GM21619 (cell line): ENCODE measurements at regions not wholly inside any gene's neighbourhood (a gene's known extent, or its start where the extent isn't known, plus 50 kb on each side); places are given as distances from the start of the nearest gene placed in this dataset.

Experiments
- ATAC-seq: cut with Tn5 transposase; IDR thresholded peaks from one replicate; pipeline ENCODE4 v1.9.1; 2021; ENCODE audit not compliant: unreplicated experiment

DNA sequence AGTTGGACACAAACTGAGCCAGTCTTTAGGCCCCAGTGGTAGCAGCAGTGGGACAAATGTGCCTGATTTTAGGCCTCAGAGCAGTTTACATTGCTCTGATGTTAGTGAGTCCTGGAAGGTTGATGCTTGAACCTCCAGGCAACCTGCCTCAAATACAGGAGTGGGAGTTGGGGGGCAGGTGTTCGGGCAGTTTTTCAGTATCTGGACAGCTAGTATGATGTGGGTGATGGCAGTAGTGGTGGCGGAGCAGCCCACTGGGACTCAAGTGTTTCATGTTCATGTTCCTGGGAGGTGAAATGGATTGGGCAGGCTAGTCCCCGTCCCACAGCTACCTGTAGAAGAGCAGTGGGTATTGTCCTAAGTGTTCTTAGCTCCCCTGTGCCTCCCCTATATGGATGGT, 857.8 kb downstream of the JRKL start:
- no peak for ATAC-seq

DNA sequence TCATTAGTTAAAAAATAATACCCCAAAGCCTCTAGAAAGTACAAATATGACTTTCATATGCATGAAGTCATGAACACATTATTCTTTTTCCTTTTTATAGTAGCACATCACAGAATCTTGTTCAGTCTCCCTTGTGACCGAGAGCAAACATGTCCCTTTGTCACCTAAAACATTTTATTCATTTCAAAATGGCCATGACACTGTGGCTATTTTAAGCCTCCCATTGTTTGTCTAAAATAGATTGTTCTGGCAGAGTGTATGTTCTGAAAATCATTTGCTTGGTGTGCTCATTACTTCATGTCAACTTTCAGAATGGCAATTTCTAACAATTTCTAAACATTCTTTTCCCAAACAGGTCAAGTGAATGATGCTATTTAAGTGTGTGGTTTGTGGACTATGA, 865.0 kb downstream of the JRKL start:
- no peak for ATAC-seq

DNA sequence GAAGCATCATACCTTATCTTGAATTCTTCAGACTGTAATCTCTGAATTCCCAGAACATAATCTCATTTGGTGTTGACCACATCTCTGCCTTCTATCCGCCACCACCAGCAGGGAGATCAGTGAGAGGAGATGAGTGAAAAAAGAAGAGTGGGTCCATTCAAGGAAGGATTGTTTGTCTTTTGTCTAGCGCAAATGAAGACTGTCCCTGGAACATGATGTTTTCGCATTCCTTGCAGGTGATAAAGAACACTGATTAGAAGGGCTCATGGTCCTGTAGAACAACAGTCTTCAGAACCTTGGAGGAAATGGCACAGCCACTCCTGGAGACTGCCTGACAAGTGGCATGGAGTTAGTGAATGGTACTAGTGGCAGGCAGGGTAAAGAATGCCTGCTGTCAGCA, 869.6 kb downstream of the JRKL start:
- ATAC-seq = no peak

DNA sequence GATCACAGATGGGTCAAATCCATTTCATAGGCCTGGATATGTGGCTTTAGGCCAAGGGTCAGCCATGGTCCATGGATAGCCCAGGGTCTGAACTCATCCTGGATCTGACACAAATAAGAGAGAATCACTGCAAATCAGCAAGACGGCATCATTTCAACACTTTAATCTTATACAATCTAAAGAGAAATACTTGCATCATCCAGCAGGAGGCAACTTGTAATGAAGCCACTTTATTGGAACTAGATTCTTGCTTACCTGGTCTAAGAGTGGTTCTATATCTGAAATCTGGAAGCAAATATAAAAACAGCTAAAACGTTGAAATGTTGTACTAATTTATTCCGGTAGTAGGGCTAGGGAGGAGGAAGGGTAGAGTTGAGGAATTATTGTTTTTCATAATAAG, 870.1 kb downstream of the JRKL start:
- ATAC-seq = no peak

DNA sequence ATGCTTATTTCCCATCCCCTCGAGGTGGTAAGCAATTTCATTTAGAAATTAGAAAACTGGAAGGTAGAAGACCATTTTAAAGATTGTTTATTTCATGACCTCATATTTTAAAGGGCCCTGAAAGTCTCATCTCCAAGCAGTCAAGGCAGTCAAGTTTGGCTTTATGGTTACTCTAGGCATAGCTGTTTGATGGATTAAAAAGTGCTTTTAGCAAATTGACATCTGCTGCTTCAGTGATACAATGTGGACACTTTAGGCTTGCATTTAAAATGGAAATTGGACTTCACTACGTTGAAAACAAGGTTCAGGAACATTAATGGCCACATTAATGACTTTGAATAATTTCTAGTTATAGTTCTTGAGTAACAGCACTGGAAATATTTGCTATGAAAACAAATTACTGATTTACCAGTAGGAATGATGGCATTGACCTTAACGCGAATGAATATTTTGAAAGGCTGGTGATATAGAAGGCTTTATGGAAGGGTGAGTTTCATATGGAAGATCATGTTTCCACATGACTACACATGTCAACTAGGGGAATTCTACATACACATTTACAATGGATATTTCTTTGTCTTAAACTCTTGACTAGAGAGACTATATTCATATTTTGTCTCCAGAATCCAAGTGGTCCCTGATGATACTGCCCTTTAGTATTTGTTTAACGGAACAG, 873.5 kb downstream of the JRKL start:
- ATAC-seq = no peak

DNA sequence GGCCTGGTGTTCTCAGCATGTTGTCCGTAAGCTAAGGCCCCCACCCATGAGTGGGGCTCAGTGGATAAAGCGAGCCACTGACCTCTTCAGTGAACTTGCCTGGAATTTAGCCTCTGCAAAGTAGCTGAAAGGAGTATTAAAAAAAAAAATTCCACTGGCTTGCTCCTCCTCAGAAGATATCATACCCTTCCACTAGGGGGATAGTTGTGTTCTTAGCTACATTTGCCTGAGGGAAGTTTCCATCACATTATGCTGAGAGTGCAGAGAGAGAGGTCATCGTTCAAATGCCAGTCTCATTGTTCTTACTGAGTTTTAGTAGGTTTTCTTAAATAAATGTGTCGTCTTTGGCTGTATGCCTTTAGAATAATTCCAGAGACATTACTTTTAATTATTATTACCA, 879.7 kb downstream of the JRKL start:
- no peak for ATAC-seq

DNA sequence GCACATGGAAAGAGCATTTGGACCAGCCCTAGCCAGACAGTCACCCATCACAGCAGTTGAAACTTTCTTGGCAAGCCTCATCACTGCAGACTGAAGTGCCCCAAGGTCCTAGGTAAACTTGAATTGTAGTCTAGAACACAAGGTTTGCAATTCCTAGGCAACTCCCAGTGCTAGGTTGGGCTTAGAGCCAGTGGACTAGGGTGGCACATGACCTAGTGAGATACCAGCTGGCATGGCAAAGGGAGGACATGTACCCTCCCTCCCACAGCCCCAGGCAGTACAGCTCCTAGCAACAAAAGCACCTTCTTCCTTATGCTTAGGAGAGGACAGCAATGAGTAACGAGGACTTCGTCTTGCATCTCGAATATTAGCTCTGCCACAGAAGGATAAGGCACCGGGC, 889.5 kb downstream of the JRKL start:
- ATAC-seq = no peak

DNA sequence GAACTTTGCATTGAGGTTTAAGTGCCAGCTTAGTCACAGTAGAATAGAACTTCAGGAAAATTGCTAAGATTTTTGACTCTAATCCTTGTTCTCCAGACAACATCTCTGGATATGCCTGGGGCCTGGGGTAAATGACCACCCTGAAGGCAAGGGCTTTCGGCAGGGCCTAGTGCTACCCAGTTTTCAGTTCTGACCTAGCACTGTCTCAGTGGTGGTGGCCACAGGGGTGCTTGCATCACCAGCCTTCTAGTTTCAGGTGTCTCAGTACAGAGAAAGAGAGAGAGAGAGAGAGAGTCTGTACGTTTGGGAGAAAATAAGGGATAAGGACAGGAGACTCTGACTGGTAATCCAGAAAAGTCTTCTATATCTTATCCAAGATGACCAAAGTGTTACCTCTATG, 890.5 kb downstream of the JRKL start:
- ATAC-seq = no peak

DNA sequence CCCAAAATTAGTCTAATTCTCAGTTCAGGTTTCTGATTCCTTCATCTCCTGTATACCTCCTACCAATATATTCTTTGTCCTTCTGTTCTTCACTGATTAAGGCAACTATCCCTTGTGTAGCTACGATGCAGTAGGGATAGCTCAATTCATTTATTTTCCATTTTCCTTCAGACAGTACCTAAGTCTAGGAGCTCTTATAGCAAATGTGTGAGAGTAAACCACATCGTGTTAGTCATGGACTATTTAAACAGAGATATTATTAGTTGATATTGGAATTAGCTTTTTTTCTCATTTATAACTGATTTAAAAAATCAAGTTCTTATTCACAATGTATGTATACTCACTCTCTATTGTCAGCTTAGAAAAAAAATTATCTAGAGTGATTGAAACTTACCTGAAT, 900.0 kb downstream of the JRKL start:
- ATAC-seq = no peak

DNA sequence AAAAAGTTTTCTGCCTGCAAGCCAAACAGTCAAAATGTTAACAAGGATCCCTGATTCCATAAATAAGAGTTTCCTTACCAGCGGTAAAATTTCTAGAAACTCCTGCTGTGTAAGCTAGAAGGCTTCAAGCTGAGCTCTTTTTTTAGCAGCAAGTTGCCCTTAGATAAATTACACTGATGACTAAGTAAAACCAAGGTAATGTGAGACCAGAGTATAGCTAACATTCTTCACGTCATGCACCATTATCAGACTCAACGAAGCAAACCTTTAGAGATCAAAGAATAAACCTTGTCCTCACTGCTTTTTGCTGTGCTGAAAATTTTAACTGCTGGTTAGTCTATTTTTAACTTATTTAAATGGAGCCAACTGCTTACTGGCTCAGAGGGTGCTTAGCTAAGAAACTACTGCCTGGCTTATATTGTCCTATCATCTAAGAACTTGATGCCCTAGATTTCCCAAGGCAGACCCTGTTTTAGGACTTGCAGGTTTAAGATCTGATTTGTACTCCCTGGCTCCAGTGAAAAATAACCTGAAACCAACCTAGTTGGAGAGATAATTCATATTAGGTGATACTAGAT, 900.7 kb downstream of the JRKL start:
- no peak for ATAC-seq

DNA sequence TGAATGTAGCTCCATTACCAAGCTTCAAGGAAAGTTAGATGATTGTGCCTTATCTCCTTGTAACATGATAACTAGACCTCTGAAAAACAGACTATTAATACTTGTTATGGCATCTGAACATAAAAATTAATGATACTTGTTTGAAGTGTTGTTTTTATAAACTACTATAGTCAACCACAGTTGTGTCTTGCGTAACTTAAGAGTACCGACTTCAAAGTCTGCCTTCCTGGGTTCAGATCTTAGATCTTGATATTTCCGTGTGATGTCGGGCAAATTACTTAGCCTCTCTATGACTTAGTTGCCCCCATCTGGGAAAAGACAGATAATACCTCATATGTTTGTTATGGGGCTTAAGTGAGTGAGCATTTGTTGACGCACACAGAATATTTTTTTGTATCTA, 906.5 kb downstream of the JRKL start:
- ATAC-seq = no peak

DNA sequence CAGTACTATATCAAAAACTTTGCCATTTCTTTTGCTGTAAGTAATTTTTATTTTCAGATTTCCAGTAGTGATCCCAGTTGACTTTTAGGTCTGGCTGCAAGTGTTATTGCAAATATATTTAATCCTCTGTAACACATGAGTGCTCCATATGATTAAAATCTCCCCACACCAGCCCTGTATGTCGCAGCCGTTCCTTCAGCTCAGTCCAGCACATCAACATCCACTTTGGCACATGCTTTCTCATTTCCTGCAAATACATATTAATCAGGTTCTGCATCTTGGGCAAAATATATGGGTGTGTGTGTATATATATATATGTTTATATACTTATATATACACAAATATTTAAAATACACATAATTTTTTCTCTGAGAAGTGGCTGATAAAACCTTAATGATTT, 919.5 kb downstream of the JRKL start:
- ATAC-seq = no peak

DNA sequence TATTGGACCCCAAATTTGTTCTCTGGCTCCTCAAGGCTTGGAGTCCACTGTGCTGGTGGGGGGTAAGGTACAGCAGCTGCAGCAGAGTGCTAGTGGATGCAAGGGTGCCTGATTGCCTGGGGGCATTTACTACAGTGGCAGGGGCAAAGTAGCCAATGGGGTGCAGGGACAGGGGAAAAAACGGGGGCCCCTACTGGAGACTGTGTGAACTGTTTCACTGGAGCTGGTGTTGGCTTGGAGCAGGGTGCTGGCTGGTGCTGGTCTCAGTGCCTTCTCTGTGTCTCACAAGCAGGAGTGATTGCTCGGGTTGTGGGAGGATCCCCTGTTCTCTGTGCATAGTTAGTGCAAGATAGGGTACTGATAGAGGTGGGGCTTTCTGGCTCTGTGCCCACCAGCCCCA, 935.9 kb downstream of the JRKL start:
- no peak for ATAC-seq

DNA sequence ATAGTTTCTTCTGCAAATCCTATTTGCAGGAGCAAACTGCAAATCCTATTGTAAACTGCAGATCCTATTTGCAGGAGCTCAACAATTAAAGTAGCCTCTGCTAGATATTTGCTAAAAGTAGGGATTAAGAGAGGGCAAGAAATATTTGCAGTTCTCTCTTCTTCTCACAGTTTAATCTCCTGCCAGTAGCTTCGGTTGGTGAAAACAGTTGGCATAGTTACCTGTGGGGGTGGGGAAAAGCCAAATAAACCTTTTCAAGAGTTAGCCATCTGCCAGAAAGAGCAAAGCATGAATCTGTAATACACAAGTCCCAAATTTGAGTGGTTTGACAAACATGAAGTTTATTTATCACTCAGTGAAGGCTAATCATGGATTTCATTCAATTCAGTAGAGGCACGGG, 942.5 kb downstream of the JRKL start:
- ATAC-seq = no peak

DNA sequence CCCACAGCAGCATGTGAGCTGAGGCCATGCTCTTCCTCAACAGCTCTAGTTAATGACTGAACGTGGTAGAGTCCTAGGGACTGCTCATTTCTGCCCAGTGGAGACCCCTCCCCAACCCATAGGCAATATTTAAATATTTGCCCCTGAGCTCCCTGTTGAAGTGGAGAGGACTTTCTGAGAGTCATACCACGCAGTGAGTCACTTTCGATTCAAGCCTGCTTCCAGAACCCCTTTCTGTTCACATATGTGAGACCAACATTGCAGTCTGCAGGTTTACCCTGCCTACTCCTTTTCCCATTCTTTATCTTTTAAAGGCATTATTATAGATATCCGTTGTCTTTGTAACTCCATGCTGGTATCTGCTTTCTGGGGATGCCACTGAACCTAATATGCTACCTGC, 946.3 kb downstream of the JRKL start:
- no peak for ATAC-seq

DNA sequence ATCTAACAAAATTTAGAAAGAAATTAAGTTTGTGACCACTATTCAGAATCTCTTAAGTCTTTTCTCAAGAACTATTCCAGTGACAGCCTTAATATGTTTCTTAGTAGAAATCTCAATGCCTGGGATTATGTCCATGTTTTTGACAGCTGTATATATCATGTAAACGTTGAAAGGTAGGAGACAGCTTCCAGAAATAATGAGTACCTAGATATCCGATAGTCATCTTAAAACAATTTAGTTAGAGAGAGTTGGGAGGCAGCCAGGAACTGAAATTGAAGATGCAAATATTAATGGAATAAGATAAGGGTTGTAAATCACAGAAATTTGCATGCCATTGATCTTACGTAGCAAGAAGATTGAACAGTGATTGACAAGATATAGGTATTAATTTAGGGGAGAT, 955.2 kb downstream of the JRKL start:
- ATAC-seq = no peak

DNA sequence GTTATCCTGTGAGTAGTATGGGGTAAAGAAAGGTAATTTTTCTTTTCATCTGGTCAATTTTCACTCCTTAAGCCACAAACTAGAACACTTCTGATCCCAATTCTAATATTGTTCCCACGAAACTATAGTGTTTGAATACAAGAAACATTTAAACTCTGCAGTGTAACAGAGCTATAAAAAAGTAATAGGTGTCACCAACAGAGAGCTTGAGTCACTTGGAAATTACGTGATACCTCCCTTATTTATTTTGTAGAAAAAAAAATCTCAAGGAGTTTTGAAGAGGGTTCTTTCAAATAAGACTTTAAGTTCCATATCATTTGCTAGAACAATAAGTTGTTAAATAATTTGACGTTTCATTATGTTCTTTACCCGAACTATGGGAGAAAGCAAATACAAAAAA, 959.4 kb downstream of the JRKL start:
- ATAC-seq = no peak

DNA sequence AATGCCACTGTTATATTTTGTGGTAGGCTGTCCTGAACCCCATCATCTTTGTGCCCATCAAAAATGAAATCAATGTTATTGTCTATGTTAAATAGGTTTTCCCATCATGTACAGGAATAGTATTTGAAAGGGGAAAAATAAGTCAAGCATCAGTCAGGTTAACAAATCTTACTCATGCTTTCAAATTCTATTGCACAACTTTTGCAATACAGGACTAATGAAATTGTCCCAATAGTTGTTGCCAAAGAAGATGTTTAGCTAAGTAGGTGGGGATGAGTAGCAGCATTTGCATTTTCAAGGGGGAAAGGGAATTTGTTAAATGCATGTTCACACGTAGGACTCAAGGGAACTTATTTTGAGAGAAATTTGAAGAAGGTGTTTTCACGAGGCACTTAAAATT, 962.1 kb downstream of the JRKL start:
- no peak for ATAC-seq

DNA sequence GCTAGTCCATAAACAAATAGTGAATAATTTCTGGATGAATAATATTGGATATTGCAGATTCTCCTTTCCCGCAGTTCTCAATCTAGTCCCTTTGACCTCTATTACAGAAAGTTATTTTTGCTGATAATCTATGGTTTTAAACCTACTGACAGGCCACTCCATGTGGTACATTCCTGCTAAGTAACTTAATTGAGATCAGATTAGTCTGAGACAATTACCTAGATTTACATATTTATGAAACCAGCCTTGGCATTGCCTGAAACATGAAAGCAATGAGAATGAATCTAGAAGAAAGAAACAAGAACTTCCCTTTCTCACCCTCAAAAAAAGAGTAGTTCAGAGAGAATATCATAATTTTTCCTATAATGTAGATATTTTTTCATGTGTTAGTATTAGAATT, 964.2 kb downstream of the JRKL start:
- ATAC-seq = no peak

DNA sequence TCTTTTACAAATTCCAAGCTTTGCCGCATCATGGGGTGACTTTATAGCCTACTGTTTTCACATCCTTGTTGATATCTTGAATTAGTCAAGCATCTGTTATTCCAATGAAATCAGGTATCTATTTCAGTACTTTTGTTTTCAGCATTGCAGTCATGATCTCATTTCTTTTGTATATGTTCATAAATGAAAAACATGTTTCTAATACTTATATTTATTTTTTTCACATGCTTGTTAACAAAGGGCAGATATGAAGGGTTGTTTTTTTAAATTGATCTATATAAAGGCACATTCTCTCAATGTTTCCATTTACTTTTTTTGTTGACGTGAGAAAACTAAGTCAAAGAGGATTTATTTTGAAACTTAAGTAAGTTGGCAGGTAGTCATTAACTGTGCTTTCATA, 964.8 kb downstream of the JRKL start:
- ATAC-seq = no peak

DNA sequence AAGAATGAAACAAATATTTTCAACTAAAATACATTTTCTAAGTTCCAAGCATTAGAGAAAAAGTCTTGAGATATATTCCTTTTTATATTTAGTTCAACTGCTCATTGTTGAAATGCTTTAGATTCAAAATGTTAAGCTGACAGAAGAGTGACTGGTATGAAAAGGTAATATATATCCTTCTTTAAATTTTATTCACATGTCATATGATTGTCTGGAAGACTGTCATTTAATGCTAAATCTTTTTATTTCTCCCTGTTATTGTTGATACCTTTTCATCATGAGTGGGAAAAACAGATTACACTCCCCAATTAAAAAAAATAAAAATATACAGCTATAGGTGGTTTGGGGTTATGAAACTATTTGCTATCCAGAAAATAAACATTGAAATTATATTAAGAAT, 965.4 kb downstream of the JRKL start:
- no peak for ATAC-seq

DNA sequence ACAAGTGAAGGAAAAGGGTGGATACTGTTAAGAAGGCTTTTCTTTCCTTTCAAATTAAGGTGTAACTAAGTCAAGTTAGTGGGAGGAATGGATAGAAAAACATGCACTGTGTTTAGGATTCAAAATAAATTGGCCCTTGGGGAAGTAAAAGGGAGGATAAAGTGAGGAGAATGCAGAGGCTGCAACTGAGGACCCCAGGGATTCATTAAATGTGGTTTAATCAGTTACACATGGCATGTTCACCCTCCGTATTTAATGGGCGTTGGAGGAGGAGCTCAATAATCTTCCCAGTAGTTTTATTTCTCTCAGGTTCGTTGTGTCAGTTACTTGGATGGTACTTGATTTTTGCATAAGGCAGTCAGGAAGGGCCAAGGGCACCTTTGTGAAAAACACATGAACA, 966.3 kb downstream of the JRKL start:
- ATAC-seq = no peak

DNA sequence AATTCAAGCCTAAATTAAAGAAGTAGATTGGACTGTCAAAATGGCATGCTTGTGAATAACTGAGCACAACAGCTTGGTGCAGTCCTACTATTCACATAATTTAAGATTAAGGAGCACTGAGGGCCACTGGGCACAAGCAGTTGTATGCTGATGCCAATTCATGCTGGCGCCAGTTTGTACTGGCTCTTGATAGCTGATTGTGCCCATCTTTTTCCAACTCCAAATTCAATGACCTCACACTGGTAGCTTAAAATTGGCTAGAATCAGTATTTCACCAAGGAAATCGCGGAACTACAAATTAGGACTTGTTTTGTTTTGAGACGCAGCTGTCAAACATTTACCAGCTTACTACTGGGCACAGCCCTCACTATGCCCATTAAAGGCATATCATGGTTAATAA, 969.2 kb downstream of the JRKL start:
- ATAC-seq = no peak
